ENCODE measurements at regions not wholly inside any gene's neighbourhood (a gene's known extent, or its start where the extent isn't known, plus 50 kb on each side); places are given as distances from the start of the nearest gene placed in this dataset.

DNA sequence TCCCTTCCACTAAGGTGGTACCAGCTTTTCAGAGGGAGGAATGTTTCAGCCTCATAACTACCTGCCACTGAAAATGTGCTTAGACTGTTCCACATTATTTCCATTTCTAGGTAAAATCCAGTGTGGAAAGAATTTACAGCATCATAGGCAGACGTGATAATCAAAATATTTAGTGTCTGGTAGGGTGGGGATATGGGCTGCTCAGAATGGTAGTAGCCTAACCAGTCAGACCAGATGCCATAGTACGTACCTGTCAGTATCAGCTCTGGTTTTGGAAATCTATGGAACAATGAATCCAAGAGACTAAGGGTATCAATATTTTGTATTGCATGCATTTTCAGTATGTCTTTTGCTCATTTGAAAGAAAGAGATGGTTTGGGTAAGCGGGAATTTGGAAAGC lies 76.8 kb upstream of the APBB1IP start:
- Histone ChIP-seq H3K27ac (ENCODE audit: low read length in 2 of 2) (no peak overlapping the region), H3K4me1 (ENCODE audit: control insufficient read depth in 2 of 2, insufficient read depth in 2 of 2, low read length in 2 of 2) (no peaks in the 10 kb centered on the region), H4K20me1 (ENCODE audit: control insufficient read depth, insufficient read depth, low read length, poor library complexity, severe bottlenecking) (no peaks in the 10 kb centered on the region), H3K4me2 (replicated peaks; ENCODE audit: low read depth, low read length, poor library complexity, severe bottlenecking) (no peak overlapping the region), H3K9me3 (ENCODE audit: control extremely low read depth in 1 of 3, control insufficient read depth in 2 of 3, insufficient read depth in 1 of 3, low read length in 2 of 3) (peaks cover 0 to 2% (median 0%) of the 10 kb centered on the region in 3 donors), H2AFZ (ENCODE audit: insufficient read depth, low read depth, low read length, poor library complexity, severe bottlenecking) (no peak overlapping the region), H3K4me3 (ENCODE audit: control extremely low read depth in 1 of 5, extremely low read depth in 1 of 5, insufficient read depth in 1 of 5, low read depth in 2 of 5, low read length in 4 of 5) (no peak overlapping the region), H3K9ac (ENCODE audit: low read length) (no peak overlapping the region), H3K79me2 (ENCODE audit: control insufficient read depth, insufficient read depth, low read length) (no peaks in the 10 kb centered on the region), H3K27me3 (replicated peaks in 1 of 4; ENCODE audit: control extremely low read depth in 1 of 4, control insufficient read depth in 3 of 4, insufficient read depth in 4 of 4, low read length in 3 of 4) (peaks cover 0 to 2% (median 0%) of the 10 kb centered on the region in 4 experiments), H3K36me3 (replicated peaks in 1 of 2; ENCODE audit: control extremely low read depth in 1 of 2, control insufficient read depth in 1 of 2, extremely low read depth in 1 of 2, insufficient read depth in 2 of 2, low read length in 1 of 2) (no peaks in the 10 kb centered on the region)
- DNase-seq, result no peak
- Mint-ChIP-seq H3K4me3 (no peak overlapping the region), H3K27me3 (peaks cover 20% of the 10 kb centered on the region), H3K4me1 (no peaks in the 10 kb centered on the region), H3K27ac (no peak overlapping the region), H3K9me3 (ENCODE audit: insufficient read depth) (no peaks in the 10 kb centered on the region)
- POLR2A ChIA-PET, result no interaction called here
- CTCF ChIA-PET, result interaction anchor here (1.6 kb wide), 1 partner anchor 26 kb away, joined by 4 read pairs; no protein-coding TSS in a partner anchor
- TF ChIP-seq EZH2 (IDR thresholded peaks at IDR 0.05; ENCODE audit: borderline replicate concordance, insufficient read depth, low read depth, low read length, poor library complexity, severe bottlenecking), result no peak
- WGBS (ENCODE audit: insufficient coverage), result 90% methylated on average over 2 of the region's 3 CpGs
- intact Hi-C loops (cut with micrococcal nuclease), result no loop called here
- ATAC-seq (ENCODE audit: low read depth), result no peak

- Histone ChIP-seq H2AFZ (ENCODE audit: insufficient read depth, low read depth, low read length, poor library complexity, severe bottlenecking) (no peak overlapping the region), H3K9me3 (ENCODE audit: control extremely low read depth in 1 of 3, control insufficient read depth in 2 of 3, insufficient read depth in 1 of 3, low read length in 2 of 3) (peaks cover 0 to 2% (median 0%) of the 10 kb centered on the region in 3 donors), H3K4me2 (replicated peaks; ENCODE audit: low read depth, low read length, poor library complexity, severe bottlenecking) (no peak overlapping the region), H3K9ac (ENCODE audit: low read length) (no peak overlapping the region), H3K27ac (ENCODE audit: low read length in 2 of 2) (no peak overlapping the region), H3K27me3 (replicated peaks in 1 of 4; ENCODE audit: control extremely low read depth in 1 of 4, control insufficient read depth in 3 of 4, insufficient read depth in 4 of 4, low read length in 3 of 4) (peaks cover 0 to 2% (median 0%) of the 10 kb centered on the region in 4 experiments), H3K4me3 (ENCODE audit: control extremely low read depth in 1 of 5, extremely low read depth in 1 of 5, insufficient read depth in 1 of 5, low read depth in 2 of 5, low read length in 4 of 5) (no peak overlapping the region), H3K36me3 (replicated peaks in 1 of 2; ENCODE audit: control extremely low read depth in 1 of 2, control insufficient read depth in 1 of 2, extremely low read depth in 1 of 2, insufficient read depth in 2 of 2, low read length in 1 of 2) (no peaks in the 10 kb centered on the region), H4K20me1 (ENCODE audit: control insufficient read depth, insufficient read depth, low read length, poor library complexity, severe bottlenecking) (no peaks in the 10 kb centered on the region), H3K4me1 (ENCODE audit: control insufficient read depth in 2 of 2, insufficient read depth in 2 of 2, low read length in 2 of 2) (no peaks in the 10 kb centered on the region), H3K79me2 (ENCODE audit: control insufficient read depth, insufficient read depth, low read length) (no peaks in the 10 kb centered on the region)
- Mint-ChIP-seq H3K4me1 (no peaks in the 10 kb centered on the region), H3K9me3 (ENCODE audit: insufficient read depth) (no peaks in the 10 kb centered on the region), H3K4me3 (no peak overlapping the region), H3K27me3 (peaks cover 17% of the 10 kb centered on the region), H3K27ac (no peak overlapping the region)
- ChIA-PET CTCF (interaction anchor here (1.6 kb wide), 1 partner anchor 27 kb away, joined by 4 read pairs; no protein-coding TSS in a partner anchor), POLR2A (no interaction called here)
- DNase-seq (no peak), ATAC-seq (ENCODE audit: low read depth) (no peak)
- 0% methylated on average over 1 of the region's 1 CpG for WGBS (ENCODE audit: insufficient coverage)
- no peak for TF ChIP-seq EZH2 (IDR thresholded peaks at IDR 0.05; ENCODE audit: borderline replicate concordance, insufficient read depth, low read depth, low read length, poor library complexity, severe bottlenecking)
- TF ChIP-seq, protein P1, sequence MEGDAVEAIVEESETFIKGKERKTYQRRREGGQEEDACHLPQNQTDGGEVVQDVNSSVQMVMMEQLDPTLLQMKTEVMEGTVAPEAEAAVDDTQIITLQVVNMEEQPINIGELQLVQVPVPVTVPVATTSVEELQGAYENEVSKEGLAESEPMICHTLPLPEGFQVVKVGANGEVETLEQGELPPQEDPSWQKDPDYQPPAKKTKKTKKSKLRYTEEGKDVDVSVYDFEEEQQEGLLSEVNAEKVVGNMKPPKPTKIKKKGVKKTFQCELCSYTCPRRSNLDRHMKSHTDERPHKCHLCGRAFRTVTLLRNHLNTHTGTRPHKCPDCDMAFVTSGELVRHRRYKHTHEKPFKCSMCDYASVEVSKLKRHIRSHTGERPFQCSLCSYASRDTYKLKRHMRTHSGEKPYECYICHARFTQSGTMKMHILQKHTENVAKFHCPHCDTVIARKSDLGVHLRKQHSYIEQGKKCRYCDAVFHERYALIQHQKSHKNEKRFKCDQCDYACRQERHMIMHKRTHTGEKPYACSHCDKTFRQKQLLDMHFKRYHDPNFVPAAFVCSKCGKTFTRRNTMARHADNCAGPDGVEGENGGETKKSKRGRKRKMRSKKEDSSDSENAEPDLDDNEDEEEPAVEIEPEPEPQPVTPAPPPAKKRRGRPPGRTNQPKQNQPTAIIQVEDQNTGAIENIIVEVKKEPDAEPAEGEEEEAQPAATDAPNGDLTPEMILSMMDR (IDR thresholded peaks at IDR 0.05), result no peak
- intact Hi-C loops (cut with micrococcal nuclease), result no loop called here
Measured at GRCh38 chr10:26361971-26362370, 76.2 kb upstream of the APBB1IP start.
